Esophagus muscularis mucosa (tissue), 3 donors: ENCODE measurements at regions not wholly inside any gene's neighbourhood (a gene's known extent, or its start where the extent isn't known, plus 50 kb on each side); places are given as distances from the start of the nearest gene placed in this dataset.

Experiments
- POLR2A ChIP-seq: fragments of 450-650 bp; IDR thresholded peaks from one replicate; pipeline ENCODE4 v1.6.1; 2017; ENCODE audit warnings: antibody characterized with exemption, moderate library complexity, mild to moderate bottlenecking, low read depth
- TF ChIP-seq, protein P1 (sequence below), 3 experiments: fragments of 200-600 bp in 2 of 3; fragments of 450-650 bp in 1 of 3; sonication (generic) in 2 of 3; IDR thresholded peaks; one replicate each; pipeline ENCODE4 v1.5.1; 2017 to 2019; ENCODE audit warnings: antibody characterized with exemption in 3 of 3, mild to moderate bottlenecking in 2 of 3, moderate library complexity in 1 of 3

DNA sequence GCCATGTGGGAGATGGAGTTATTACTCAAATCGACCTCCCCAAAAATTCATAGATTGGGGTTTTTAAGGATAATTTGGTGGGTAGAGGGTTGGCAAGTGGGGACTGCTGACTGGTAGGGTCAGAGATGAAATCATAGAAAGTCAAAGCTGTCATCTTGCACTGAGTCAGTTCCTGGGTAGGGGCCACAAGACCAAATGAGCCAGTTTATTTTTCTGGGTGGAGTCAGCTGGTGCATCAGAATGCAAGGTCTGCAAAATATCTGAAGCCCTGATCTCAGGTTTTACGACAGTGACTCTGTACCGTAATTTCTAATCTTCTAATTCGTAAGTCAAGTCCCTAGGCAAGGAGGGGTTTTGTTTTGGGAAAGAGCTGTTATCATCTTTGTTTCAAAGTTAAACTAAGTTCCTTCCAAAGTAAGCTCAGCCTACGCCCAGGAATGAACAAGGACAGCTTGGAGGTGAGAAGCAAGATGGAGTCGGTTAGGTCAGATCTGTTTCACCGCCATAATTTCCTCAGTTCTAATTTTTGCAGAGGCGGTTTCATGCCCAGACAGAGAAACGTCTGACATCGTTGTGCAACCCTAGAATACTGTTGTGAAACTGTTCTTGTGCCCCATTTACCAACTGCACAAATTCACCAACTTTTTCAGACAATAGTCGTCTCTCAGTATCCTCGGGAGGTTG, 104.5 kb upstream of the SFSWAP start:
- TF ChIP-seq, protein P1, sequence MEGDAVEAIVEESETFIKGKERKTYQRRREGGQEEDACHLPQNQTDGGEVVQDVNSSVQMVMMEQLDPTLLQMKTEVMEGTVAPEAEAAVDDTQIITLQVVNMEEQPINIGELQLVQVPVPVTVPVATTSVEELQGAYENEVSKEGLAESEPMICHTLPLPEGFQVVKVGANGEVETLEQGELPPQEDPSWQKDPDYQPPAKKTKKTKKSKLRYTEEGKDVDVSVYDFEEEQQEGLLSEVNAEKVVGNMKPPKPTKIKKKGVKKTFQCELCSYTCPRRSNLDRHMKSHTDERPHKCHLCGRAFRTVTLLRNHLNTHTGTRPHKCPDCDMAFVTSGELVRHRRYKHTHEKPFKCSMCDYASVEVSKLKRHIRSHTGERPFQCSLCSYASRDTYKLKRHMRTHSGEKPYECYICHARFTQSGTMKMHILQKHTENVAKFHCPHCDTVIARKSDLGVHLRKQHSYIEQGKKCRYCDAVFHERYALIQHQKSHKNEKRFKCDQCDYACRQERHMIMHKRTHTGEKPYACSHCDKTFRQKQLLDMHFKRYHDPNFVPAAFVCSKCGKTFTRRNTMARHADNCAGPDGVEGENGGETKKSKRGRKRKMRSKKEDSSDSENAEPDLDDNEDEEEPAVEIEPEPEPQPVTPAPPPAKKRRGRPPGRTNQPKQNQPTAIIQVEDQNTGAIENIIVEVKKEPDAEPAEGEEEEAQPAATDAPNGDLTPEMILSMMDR (IDR thresholded peaks at IDR 0.05): no peak
- no peak for TF ChIP-seq POLR2A
